Epithelial cell of esophagus (primary cell): ENCODE measurements at regions not wholly inside any gene's neighbourhood (a gene's known extent, or its start where the extent isn't known, plus 50 kb on each side); places are given as distances from the start of the nearest gene placed in this dataset.
A peak's percentile ranks its signal among the peaks of the same experiment; 100 is the strongest.

Experiments used
- DNase-seq: peaks from one replicate; pipeline ENCODE4 v3.0.0; 2010; ENCODE audit warnings: low read depth
- H3K4me3 ChIP-seq: 2 replicates; pipeline ENCODE4 v1.5.1; 2011; ENCODE audit warnings: mild to moderate bottlenecking, low read length, control low read depth
- CTCF ChIP-seq: IDR thresholded peaks from 2 replicates; pipeline ENCODE4 v1.5.1; 2011; ENCODE audit warnings: low read depth, mild to moderate bottlenecking, low read length, control low read depth, inconsistent platforms; ENCODE audit not compliant: insufficient read depth; ENCODE audit errors: missing control alignments

- TF ChIP-seq CTCF: no peak
- H3K4me3 ChIP-seq: no peak overlapping the region
- DNase-seq: no peak
Measured at GRCh38 chr6:92564376-92564775, 855.0 kb downstream of the EPHA7 start.

DNA sequence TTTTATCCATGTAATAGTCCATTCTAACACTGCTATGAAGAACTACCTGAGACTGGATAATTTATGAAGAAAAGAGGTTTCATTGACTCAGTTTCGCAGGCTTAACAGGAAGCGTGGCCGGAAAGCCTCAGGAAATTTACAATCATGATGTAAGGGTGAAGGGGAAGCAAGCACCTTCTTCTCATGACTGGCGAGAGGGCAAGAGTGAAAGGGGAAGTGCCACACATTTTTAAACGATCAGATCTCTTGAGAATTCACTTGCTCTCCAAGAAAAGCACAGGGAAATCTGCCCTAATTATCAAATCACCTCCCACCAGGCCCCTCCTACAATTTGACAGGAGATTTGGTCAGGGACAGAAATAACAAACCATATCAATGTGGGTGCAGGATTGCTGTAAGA is 859.7 kb downstream of the EPHA7 start:
- H3K4me3 ChIP-seq: no peak overlapping the region
- TF ChIP-seq CTCF: no peak
- no peak for DNase-seq

- DNase-seq: no peak
- H3K4me3 ChIP-seq: no peak overlapping the region
- no peak for TF ChIP-seq CTCF
Measured at GRCh38 chr6:92559003-92559402, 860.4 kb downstream of the EPHA7 start.

- H3K4me3 ChIP-seq: no peak overlapping the region
- DNase-seq: no peak
- no peak for TF ChIP-seq CTCF
Measured at GRCh38 chr6:92550501-92550900, 868.9 kb downstream of the EPHA7 start.

DNA sequence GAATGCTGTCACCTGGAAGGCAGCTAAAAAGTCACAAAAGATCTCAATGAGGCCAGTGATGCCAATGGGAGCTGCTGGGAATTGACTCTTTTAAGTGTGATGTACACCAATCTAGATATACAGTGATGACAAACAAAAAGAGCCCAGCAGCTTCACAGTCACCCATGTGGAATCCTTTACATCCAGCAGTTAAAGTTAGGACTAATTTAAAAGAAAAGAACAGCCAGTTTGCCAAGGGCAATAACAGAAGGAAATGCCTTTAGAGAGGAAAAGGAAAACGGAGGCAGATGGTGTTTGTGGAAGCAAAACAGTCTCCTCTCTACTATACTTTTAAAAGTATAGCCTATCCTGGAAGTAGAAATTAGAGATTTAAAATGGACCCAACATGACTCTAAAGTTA is 873.5 kb downstream of the EPHA7 start:
- no peak for DNase-seq
- no peak overlapping the region for H3K4me3 ChIP-seq
- TF ChIP-seq CTCF: no peak

GRCh38 chr6:92541448-92542060 is 877.8 kb downstream of the EPHA7 start:
- no peak for TF ChIP-seq CTCF
- peak; percentile 6 for DNase-seq
- no peak overlapping the region for H3K4me3 ChIP-seq

DNA sequence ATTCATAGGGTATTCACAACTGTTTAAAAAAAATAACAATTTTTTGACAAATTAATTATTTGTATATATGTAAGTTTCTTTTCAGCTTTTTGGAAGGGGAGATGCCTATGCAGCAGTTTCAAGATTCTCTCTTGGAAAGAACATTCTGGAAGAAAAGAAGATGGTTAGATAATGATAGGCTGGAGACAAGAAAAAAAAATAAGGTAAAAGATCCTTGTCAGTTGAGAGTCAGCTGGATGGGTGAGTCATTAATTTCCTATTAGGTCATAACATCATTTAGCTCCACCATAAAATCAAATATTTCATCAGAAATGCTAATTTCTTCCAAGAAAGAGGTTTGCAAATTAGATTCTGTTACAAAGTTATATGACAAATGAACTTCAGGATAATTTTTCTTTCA is 880.4 kb downstream of the EPHA7 start:
- peak; percentile 24 for DNase-seq
- H3K4me3 ChIP-seq: no peak overlapping the region
- no peak for TF ChIP-seq CTCF
